Cardiac fibroblast (primary cell): ENCODE measurements at regions not wholly inside any gene's neighbourhood (a gene's known extent, or its start where the extent isn't known, plus 50 kb on each side); places are given as distances from the start of the nearest gene placed in this dataset.
"Not testable (repeated sequence)": the region's sequence is repeated elsewhere in the genome, so short reads cannot be mapped to it uniquely, and the experiment has no call there.

Source experiments
- DNase-seq, 2 donors: peaks; one replicate each; pipeline versions ENCODE4 v3.0.0 to v3.0.0-alpha.2; 2010; ENCODE audit warnings: low read depth in 2 of 2
- H3K4me3 ChIP-seq, 2 donors: replicated peaks in 1 of 2; 1 replicate in 1 of 2; 2 replicates in 1 of 2; pipeline ENCODE4 v1.5.1; 2011; ENCODE audit warnings: low read depth in 2 of 2, low read length in 2 of 2, mild to moderate bottlenecking in 2 of 2, moderate library complexity in 1 of 2
- CTCF ChIP-seq: IDR thresholded peaks from one replicate; pipeline ENCODE4 v1.5.1; 2011; ENCODE audit warnings: low read depth, mild to moderate bottlenecking, low read length, inconsistent platforms

DNA sequence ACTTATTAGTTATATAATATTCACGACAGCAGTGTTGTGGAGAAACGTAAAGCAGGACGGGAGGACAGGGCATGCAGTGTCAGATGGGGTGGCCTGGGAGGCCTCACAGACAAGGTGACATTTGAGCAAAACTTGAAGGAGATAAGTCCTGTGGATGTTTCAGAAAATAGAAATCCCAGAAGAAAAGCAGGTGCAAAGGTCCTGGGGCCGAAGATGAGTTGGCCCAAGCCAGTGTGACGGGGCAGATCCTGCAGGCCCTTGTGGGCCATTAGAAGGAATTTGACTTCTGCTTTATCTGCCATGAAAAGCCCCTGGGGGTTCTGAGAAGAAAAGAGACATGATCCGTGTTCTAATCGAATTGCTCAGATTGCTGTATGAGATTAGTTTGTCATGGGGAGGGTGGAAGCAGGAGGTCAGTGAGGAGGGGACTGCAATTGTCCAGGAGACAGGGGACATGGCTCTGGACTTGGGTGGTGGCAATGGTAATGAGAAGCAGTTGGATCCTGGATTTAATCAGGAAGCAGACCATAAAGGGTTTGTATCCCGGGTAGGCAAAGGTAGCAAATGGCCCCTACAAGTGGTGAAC is 437.4 kb upstream of the SULF2 start:
- H3K4me3 ChIP-seq = no peak overlapping the region
- no peak for DNase-seq
- no peak for TF ChIP-seq CTCF

DNA sequence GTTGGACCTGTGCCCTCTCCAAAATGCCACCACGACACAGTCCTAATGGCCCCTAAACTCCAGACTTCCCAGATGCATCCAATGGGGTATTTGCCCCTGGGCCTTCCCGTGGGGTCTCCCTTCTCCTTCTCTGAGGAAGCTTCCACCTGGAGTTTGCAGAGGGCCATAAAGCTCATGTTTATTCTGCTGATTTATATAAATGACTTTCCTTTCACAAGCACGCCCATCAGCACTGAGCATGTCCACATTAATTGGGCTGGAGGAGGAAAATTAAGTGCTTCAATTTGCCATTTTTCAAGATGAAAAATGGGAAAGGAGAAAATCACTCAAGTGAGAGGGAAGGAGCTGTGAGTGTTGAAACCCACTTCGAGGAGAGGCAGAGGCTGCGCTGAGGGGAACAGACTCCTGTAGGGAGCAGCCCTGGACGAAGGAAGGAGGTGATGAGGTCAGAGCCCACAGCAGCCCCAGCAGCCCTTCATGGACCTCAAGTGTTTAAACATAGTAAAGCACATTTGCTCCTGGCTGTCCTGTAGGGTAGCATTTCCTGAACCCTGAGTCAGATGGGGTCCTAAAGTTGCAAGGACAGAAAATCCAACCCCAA is 434.9 kb upstream of the SULF2 start:
- H3K4me3 ChIP-seq = no peak overlapping the region
- DNase-seq = no peak
- TF ChIP-seq CTCF = no peak

DNA sequence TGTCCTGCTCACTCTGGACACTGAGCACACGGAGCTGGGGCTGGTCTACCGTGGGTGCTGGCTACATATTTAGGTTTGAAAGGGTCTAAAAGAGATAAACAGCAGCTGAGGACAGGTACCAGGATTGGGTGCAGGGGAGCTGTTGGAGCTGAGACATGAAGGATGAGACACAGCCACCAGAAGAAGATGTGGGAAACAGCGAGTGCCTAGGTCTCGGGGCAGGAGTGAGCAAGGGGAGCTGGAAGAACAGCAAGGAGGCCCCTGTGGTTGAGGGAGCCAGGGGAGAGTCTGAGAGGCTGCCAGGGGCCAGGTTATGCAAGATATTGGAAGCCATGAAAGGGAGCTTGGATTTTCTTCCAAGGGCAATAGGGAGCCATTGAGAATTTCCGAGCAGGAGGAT is 434.0 kb upstream of the SULF2 start:
- no peak overlapping the region for H3K4me3 ChIP-seq
- DNase-seq = no peak
- no peak for TF ChIP-seq CTCF

GRCh38 chr20:48217190-48217589 is 431.9 kb upstream of the SULF2 start:
- TF ChIP-seq CTCF = no peak
- DNase-seq = no peak
- H3K4me3 ChIP-seq = no peak overlapping the region

DNA sequence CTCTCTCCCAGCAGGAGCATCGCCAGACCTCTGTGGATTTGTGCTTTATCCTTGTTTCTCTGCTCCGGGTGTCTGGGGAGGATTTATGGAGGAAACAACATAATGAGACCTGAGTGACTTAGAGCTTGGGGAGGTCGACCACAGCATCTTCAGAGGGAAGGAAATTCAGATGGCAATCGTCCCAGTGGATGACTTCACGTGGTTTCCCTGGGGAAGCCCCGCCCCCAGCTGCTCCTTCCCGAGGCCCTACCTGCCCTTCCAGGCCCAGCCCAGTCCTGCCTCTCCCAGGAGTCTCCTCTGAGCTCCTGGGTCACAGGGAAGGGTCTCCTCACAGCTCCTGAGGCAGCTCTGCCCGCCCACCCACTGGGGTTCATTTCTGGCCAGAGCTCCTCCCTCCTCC is 430.3 kb upstream of the SULF2 start:
- no peak for TF ChIP-seq CTCF
- no peak for DNase-seq

GRCh38 chr20:48214601-48215000 is 429.3 kb upstream of the SULF2 start:
- DNase-seq = no peak
- H3K4me3 ChIP-seq = no peak overlapping the region
- no peak for TF ChIP-seq CTCF

More for the DNA sequence above, 430.3 kb upstream of the SULF2 start:
- H3K4me3 ChIP-seq = no peak overlapping the region

GRCh38 chr20:48213635-48214034 is 428.4 kb upstream of the SULF2 start:
- not testable (repeated sequence) for DNase-seq, H3K4me3 ChIP-seq
